Neural cell (in vitro differentiated cells): ENCODE measurements at regions not wholly inside any gene's neighbourhood (a gene's known extent, or its start where the extent isn't known, plus 50 kb on each side); places are given as distances from the start of the nearest gene placed in this dataset.

ENCODE experiments used
- EP300 ChIP-seq: fragments of 450-650 bp; conservative IDR thresholded peaks from 2 replicates; pipeline ENCODE4 v1.6.1; 2014; ENCODE audit warnings: antibody characterized with exemption, mild to moderate bottlenecking, moderate library complexity; ENCODE audit not compliant: poor library complexity, severe bottlenecking
- EZH2 ChIP-seq: fragments of 200-600, 300-800 bp; shearing (Covaris generic), sonication (generic); IDR thresholded peaks from 2 replicates; pipeline ENCODE4 v1.6.1; 2014; ENCODE audit warnings: antibody characterized with exemption, low read length, borderline replicate concordance, mild to moderate bottlenecking; ENCODE audit not compliant: insufficient read depth, poor library complexity, severe bottlenecking
- MXI1 ChIP-seq: fragments of 450-650 bp; conservative IDR thresholded peaks from 2 replicates; pipeline ENCODE4 v1.6.1; 2014; ENCODE audit warnings: antibody characterized with exemption, mild to moderate bottlenecking; ENCODE audit not compliant: poor library complexity, severe bottlenecking
- POLR2AphosphoS5 ChIP-seq: IDR thresholded peaks from 2 replicates; pipeline ENCODE4 v1.6.1; 2012
- RAD21 ChIP-seq: fragments of 450-650 bp; conservative IDR thresholded peaks from 2 replicates; pipeline ENCODE4 v1.6.1; 2014; ENCODE audit warnings: antibody characterized with exemption, mild to moderate bottlenecking, moderate library complexity
- SMC3 ChIP-seq: fragments of 450-650 bp; conservative IDR thresholded peaks from 2 replicates; pipeline ENCODE4 v1.6.1; 2014; ENCODE audit warnings: antibody characterized with exemption, mild to moderate bottlenecking, moderate library complexity; ENCODE audit not compliant: poor library complexity
- TAF1 ChIP-seq: IDR thresholded peaks from 2 replicates; pipeline ENCODE4 v1.6.1; 2012; ENCODE audit warnings: low read depth
- TF ChIP-seq, protein P1 (sequence below): fragments of 450-650 bp; IDR thresholded peaks from 2 replicates; pipeline ENCODE4 v1.5.1; 2014; ENCODE audit warnings: antibody characterized with exemption, mild to moderate bottlenecking, moderate library complexity; ENCODE audit not compliant: poor library complexity, severe bottlenecking

- TF ChIP-seq, protein P1, sequence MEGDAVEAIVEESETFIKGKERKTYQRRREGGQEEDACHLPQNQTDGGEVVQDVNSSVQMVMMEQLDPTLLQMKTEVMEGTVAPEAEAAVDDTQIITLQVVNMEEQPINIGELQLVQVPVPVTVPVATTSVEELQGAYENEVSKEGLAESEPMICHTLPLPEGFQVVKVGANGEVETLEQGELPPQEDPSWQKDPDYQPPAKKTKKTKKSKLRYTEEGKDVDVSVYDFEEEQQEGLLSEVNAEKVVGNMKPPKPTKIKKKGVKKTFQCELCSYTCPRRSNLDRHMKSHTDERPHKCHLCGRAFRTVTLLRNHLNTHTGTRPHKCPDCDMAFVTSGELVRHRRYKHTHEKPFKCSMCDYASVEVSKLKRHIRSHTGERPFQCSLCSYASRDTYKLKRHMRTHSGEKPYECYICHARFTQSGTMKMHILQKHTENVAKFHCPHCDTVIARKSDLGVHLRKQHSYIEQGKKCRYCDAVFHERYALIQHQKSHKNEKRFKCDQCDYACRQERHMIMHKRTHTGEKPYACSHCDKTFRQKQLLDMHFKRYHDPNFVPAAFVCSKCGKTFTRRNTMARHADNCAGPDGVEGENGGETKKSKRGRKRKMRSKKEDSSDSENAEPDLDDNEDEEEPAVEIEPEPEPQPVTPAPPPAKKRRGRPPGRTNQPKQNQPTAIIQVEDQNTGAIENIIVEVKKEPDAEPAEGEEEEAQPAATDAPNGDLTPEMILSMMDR: no peak
- TF ChIP-seq RAD21 (no peak), EP300 (no peak), EZH2 (no peak), TAF1 (no peak), POLR2AphosphoS5 (no peak), MXI1 (no peak), SMC3 (no peak)
Measured at GRCh38 chrX:124963717-124964116, 356.0 kb upstream of the TEX13C start, which contains the start of gene TENM1.
